ENCODE measurements at regions not wholly inside any gene's neighbourhood (a gene's known extent, or its start where the extent isn't known, plus 50 kb on each side); places are given as distances from the start of the nearest gene placed in this dataset.

- POLR2A ChIA-PET: no interaction called here
- no peak for ATAC-seq
- 46% methylated on average over 2 of the region's 2 CpGs for WGBS (ENCODE audit: insufficient coverage, insufficient replicate concordance, low lambda C conversion rate, missing lambda C conversion rate)
- BruUV-seq (replicated peaks): no TSS peak
- no peaks in the 10 kb centered on the region for H3K79me2 ChIP-seq (ENCODE audit: control insufficient read depth, insufficient read depth, low read length)
- H3K9me3 ChIP-seq (replicated peaks; ENCODE audit: control insufficient read depth, insufficient read depth, low read length): no peaks in the 10 kb centered on the region
- no peak for TF ChIP-seq TCF3 (IDR thresholded peaks at IDR 0.05; ENCODE audit: borderline replicate concordance, insufficient read depth, low read depth, low read length)
- no peak for TF ChIP-seq CBX5 (IDR thresholded peaks at IDR 0.05; ENCODE audit: low read depth)
- TF ChIP-seq ATF3 (IDR thresholded peaks at IDR 0.05; ENCODE audit: borderline replicate concordance, extremely low read depth, low read depth, low read length): no peak
- TF ChIP-seq ZSCAN29 (IDR thresholded peaks at IDR 0.05): no peak
- no peak for TF ChIP-seq ESRRA (IDR thresholded peaks at IDR 0.05; ENCODE audit: low read length)
- no peak for TF ChIP-seq MLLT1 (IDR thresholded peaks at IDR 0.05)
- TF ChIP-seq HCFC1 (IDR thresholded peaks at IDR 0.05; ENCODE audit: low read length): no peak
- TF ChIP-seq NFIC (IDR thresholded peaks at IDR 0.05; ENCODE audit: low read depth, low read length): no peak
- TF ChIP-seq, protein P1, sequence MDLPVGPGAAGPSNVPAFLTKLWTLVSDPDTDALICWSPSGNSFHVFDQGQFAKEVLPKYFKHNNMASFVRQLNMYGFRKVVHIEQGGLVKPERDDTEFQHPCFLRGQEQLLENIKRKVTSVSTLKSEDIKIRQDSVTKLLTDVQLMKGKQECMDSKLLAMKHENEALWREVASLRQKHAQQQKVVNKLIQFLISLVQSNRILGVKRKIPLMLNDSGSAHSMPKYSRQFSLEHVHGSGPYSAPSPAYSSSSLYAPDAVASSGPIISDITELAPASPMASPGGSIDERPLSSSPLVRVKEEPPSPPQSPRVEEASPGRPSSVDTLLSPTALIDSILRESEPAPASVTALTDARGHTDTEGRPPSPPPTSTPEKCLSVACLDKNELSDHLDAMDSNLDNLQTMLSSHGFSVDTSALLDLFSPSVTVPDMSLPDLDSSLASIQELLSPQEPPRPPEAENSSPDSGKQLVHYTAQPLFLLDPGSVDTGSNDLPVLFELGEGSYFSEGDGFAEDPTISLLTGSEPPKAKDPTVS (IDR thresholded peaks at IDR 0.05; ENCODE audit: low read depth, low read length): no peak
- no peak for TF ChIP-seq RUNX3 (IDR thresholded peaks at IDR 0.05; ENCODE audit: low read length)
- TF ChIP-seq CUX1 (IDR thresholded peaks at IDR 0.05; ENCODE audit: insufficient replicate concordance, low read depth, low read length): no peak
- H3K36me3 ChIP-seq (ENCODE audit: control insufficient read depth in 2 of 2, insufficient read depth in 2 of 2, low read length in 1 of 2): no peaks in the 10 kb centered on the region
- SMC1A ChIA-PET (ENCODE audit: uncharacterized antibody, unreplicated experiment): no interaction called here
- no peak overlapping the region for H2AFZ ChIP-seq (ENCODE audit: control insufficient read depth, low read depth, low read length)
- H3K4me2 ChIP-seq (ENCODE audit: control insufficient read depth, insufficient read depth): no peak overlapping the region
- H3K4me3 ChIP-seq: no peak overlapping the region
- H4K20me1 ChIP-seq (ENCODE audit: control insufficient read depth, insufficient read depth): no peaks in the 10 kb centered on the region
- CTCF ChIA-PET: no interaction called here
- H3K27me3 ChIP-seq (replicated peaks in 1 of 2; ENCODE audit: control insufficient read depth in 2 of 2, insufficient read depth in 2 of 2, low read length in 1 of 2): no peaks in the 10 kb centered on the region
- no peak overlapping the region for H3K9ac ChIP-seq (ENCODE audit: control insufficient read depth, insufficient read depth, low read length)
- RAD21 ChIA-PET (ENCODE audit: unreplicated experiment): no interaction called here
- no peak for DNase-seq (ENCODE audit: low read depth, low spot score)
- H3K27ac ChIP-seq (ENCODE audit: control insufficient read depth, insufficient read depth): no peak overlapping the region
- no peaks in the 10 kb centered on the region for H3K4me1 ChIP-seq (ENCODE audit: control insufficient read depth, insufficient read depth, low read length)
- intact Hi-C loops (cut with micrococcal nuclease; ENCODE audit: unreplicated experiment) (no loop called here), in situ Hi-C loops (cut with MboI) (no loop called here)
- no peak for FAIRE-seq
Observed at GRCh38 chr16:59605706-59606105, 871.6 kb upstream of the GOT2 start.
